ENCODE measurements at regions not wholly inside any gene's neighbourhood (a gene's known extent, or its start where the extent isn't known, plus 50 kb on each side); places are given as distances from the start of the nearest gene placed in this dataset.

- DNase-seq: no peak
Measured at GRCh38 chr14:65794674-65795279, 382.2 kb downstream of the FUT8 start.

GRCh38 chr14:65798216-65798615, 385.7 kb downstream of the FUT8 start:
- DNase-seq: no peak

GRCh38 chr14:65800694-65801093, 388.2 kb downstream of the FUT8 start:
- DNase-seq: no peak

GRCh38 chr14:65802196-65802595, 389.7 kb downstream of the FUT8 start:
- DNase-seq: no peak

GRCh38 chr14:65803885-65804284, 391.4 kb downstream of the FUT8 start:
- DNase-seq: no peak

GRCh38 chr14:65804439-65805112, 392.0 kb downstream of the FUT8 start:
- DNase-seq: no peak

GRCh38 chr14:65805113-65805473, 392.6 kb downstream of the FUT8 start:
- no peak for DNase-seq

- no peak for DNase-seq
Measured at GRCh38 chr14:65808390-65808789, 395.9 kb downstream of the FUT8 start.

GRCh38 chr14:65810322-65810721, 397.8 kb downstream of the FUT8 start:
- no peak for DNase-seq

- no peak for DNase-seq
Measured at GRCh38 chr14:65813760-65814384, 401.3 kb downstream of the FUT8 start.

GRCh38 chr14:65815127-65815526, 402.6 kb downstream of the FUT8 start:
- DNase-seq: no peak

GRCh38 chr14:65817011-65817410, 404.5 kb downstream of the FUT8 start:
- DNase-seq: no peak

- no peak for DNase-seq
Measured at GRCh38 chr14:65819569-65819968, 407.0 kb downstream of the FUT8 start.

- DNase-seq: no peak
Measured at GRCh38 chr14:65821224-65821753, 408.8 kb downstream of the FUT8 start.

- DNase-seq: peak; percentile 26
Measured at GRCh38 chr14:65824285-65824977, 411.9 kb downstream of the FUT8 start.

GRCh38 chr14:65824978-65825299, 412.4 kb downstream of the FUT8 start:
- no peak for DNase-seq

GRCh38 chr14:65826946-65827345, 414.4 kb downstream of the FUT8 start:
- no peak for DNase-seq

GRCh38 chr14:65827520-65827919, 415.0 kb downstream of the FUT8 start:
- DNase-seq: no peak

GRCh38 chr14:65828396-65828795, 415.9 kb downstream of the FUT8 start:
- DNase-seq: no peak

- no peak for DNase-seq
Measured at GRCh38 chr14:65832431-65833266, 420.1 kb downstream of the FUT8 start.

- DNase-seq: no peak
Measured at GRCh38 chr14:65833267-65833880, 420.8 kb downstream of the FUT8 start.

GRCh38 chr14:65834051-65834450, 421.5 kb downstream of the FUT8 start:
- DNase-seq: no peak
